ENCODE measurements at regions not wholly inside any gene's neighbourhood (a gene's known extent, or its start where the extent isn't known, plus 50 kb on each side); places are given as distances from the start of the nearest gene placed in this dataset.

GRCh38 chr2:56912490-56912889, 728.7 kb downstream of the CCDC85A start:
- intact Hi-C loops (cut with micrococcal nuclease; ENCODE audit: unreplicated experiment) = no loop called here
- ChIA-PET CTCF (no interaction called here), POLR2A (no interaction called here)
- Mint-ChIP-seq H3K9me3 (ENCODE audit: unreplicated experiment) (peaks cover 12% of the 10 kb centered on the region), H3K36me3 (ENCODE audit: insufficient read depth, unreplicated experiment) (no peaks in the 10 kb centered on the region), H3K4me1 (ENCODE audit: low read depth, unreplicated experiment) (no peaks in the 10 kb centered on the region), H3K27me3 (ENCODE audit: insufficient read depth, unreplicated experiment) (no peaks in the 10 kb centered on the region), H3K4me3 (ENCODE audit: unreplicated experiment) (no peak overlapping the region), H3K27ac (ENCODE audit: unreplicated experiment) (no peak overlapping the region)
- TF ChIP-seq CTCF (IDR thresholded peaks at IDR 0.05; ENCODE audit: insufficient read depth in 1 of 2, low read depth in 1 of 2, low read length in 1 of 2, severe bottlenecking in 1 of 2, unreplicated experiment in 1 of 2) = no peak
- Histone ChIP-seq H3K36me3 (ENCODE audit: control insufficient read depth, insufficient read depth, low read length) (no peaks in the 10 kb centered on the region), H3K27me3 (replicated peaks; ENCODE audit: control insufficient read depth, insufficient read depth, low read length) (no peaks in the 10 kb centered on the region), H3K9me3 (no peaks in the 10 kb centered on the region), H3K4me1 (no peaks in the 10 kb centered on the region), H3K4me3 (ENCODE audit: low read depth, low read length) (no peak overlapping the region)
- no peak for DNase-seq
- BruUV-seq (replicated peaks) = no TSS peak

GRCh38 chr2:56918790-56919189, 735.0 kb downstream of the CCDC85A start:
- Mint-ChIP-seq H3K27me3 (ENCODE audit: insufficient read depth, unreplicated experiment) (no peaks in the 10 kb centered on the region), H3K9me3 (ENCODE audit: unreplicated experiment) (peaks cover 12% of the 10 kb centered on the region), H3K4me3 (ENCODE audit: unreplicated experiment) (no peak overlapping the region), H3K4me1 (ENCODE audit: low read depth, unreplicated experiment) (no peaks in the 10 kb centered on the region), H3K36me3 (ENCODE audit: insufficient read depth, unreplicated experiment) (no peaks in the 10 kb centered on the region), H3K27ac (ENCODE audit: unreplicated experiment) (no peak overlapping the region)
- H3K4me1 ChIP-seq = no peaks in the 10 kb centered on the region
- no peaks in the 10 kb centered on the region for H3K36me3 ChIP-seq (ENCODE audit: control insufficient read depth, insufficient read depth, low read length)
- no peak overlapping the region for H3K4me3 ChIP-seq (ENCODE audit: low read depth, low read length)
- intact Hi-C loops (cut with micrococcal nuclease; ENCODE audit: unreplicated experiment) = no loop called here
- no peak for TF ChIP-seq CTCF (IDR thresholded peaks at IDR 0.05; ENCODE audit: insufficient read depth in 1 of 2, low read depth in 1 of 2, low read length in 1 of 2, severe bottlenecking in 1 of 2, unreplicated experiment in 1 of 2)
- no TSS peak for BruUV-seq (replicated peaks)
- ChIA-PET POLR2A (no interaction called here), CTCF (no interaction called here)
- no peak for DNase-seq
- H3K27me3 ChIP-seq (replicated peaks; ENCODE audit: control insufficient read depth, insufficient read depth, low read length) = no peaks in the 10 kb centered on the region
- no peaks in the 10 kb centered on the region for H3K9me3 ChIP-seq

GRCh38 chr2:56933976-56934375, 750.2 kb downstream of the CCDC85A start:
- CTCF ChIA-PET = no interaction called here
- POLR2A ChIA-PET = no interaction called here
- H3K4me1 Mint-ChIP-seq (ENCODE audit: low read depth, unreplicated experiment) = no peaks in the 10 kb centered on the region
- no peaks in the 10 kb centered on the region for H3K27me3 Mint-ChIP-seq (ENCODE audit: insufficient read depth, unreplicated experiment)
- Histone ChIP-seq H3K4me3 (ENCODE audit: low read depth, low read length) (no peak overlapping the region), H3K27me3 (replicated peaks; ENCODE audit: control insufficient read depth, insufficient read depth, low read length) (no peaks in the 10 kb centered on the region), H3K36me3 (ENCODE audit: control insufficient read depth, insufficient read depth, low read length) (no peaks in the 10 kb centered on the region), H3K4me1 (no peaks in the 10 kb centered on the region), H3K9me3 (no peaks in the 10 kb centered on the region)
- no peaks in the 10 kb centered on the region for H3K36me3 Mint-ChIP-seq (ENCODE audit: insufficient read depth, unreplicated experiment)
- H3K27ac Mint-ChIP-seq (ENCODE audit: unreplicated experiment) = no peak overlapping the region
- no peak overlapping the region for H3K4me3 Mint-ChIP-seq (ENCODE audit: unreplicated experiment)
- intact Hi-C loops (cut with micrococcal nuclease; ENCODE audit: unreplicated experiment) = no loop called here
- no peak for TF ChIP-seq CTCF (IDR thresholded peaks at IDR 0.05; ENCODE audit: insufficient read depth in 1 of 2, low read depth in 1 of 2, low read length in 1 of 2, severe bottlenecking in 1 of 2, unreplicated experiment in 1 of 2)
- no peak for DNase-seq
- H3K9me3 Mint-ChIP-seq (ENCODE audit: unreplicated experiment) = no peaks in the 10 kb centered on the region
- no TSS peak for BruUV-seq (replicated peaks)

Data from Caco-2 (cell line).